ENCODE measurements at regions not wholly inside any gene's neighbourhood (a gene's known extent, or its start where the extent isn't known, plus 50 kb on each side); places are given as distances from the start of the nearest gene placed in this dataset.
"Not testable (repeated sequence)": the region's sequence is repeated elsewhere in the genome, so short reads cannot be mapped to it uniquely, and the experiment has no call there.

- Histone ChIP-seq H3K9me3 (ENCODE audit: low read length) (no peaks in the 10 kb centered on the region), H3K27me3 (ENCODE audit: insufficient read depth, low read depth, low read length) (no peaks in the 10 kb centered on the region), H3K27ac (ENCODE audit: low read length) (peak overlapping the region; percentile 22), H3K9me2 (ENCODE audit: insufficient read depth, low read length) (no peaks in the 10 kb centered on the region), H2AFZ (ENCODE audit: low read depth, low read length) (no peak overlapping the region), H3K79me2 (replicated peaks; ENCODE audit: insufficient read depth, low read length) (no peaks in the 10 kb centered on the region), H3F3A (ENCODE audit: insufficient read depth, low read length, poor library complexity, severe bottlenecking) (no peaks in the 10 kb centered on the region), H3K9ac (ENCODE audit: low read length) (no peak overlapping the region), H3K36me3 (ENCODE audit: insufficient read depth, low read length) (no peaks in the 10 kb centered on the region), H3K4me3 (ENCODE audit: low read length) (no peak overlapping the region), H3K4me2 (ENCODE audit: low read length) (no peak overlapping the region), H4K20me1 (ENCODE audit: insufficient read depth) (no peaks in the 10 kb centered on the region)
- TF ChIP-seq MXI1 (conservative IDR thresholded peaks at IDR 0.05; ENCODE audit: poor library complexity, severe bottlenecking): no peak
- no peak for TF ChIP-seq EZH2 (IDR thresholded peaks at IDR 0.05; ENCODE audit: borderline replicate concordance, insufficient read depth, low read length, poor library complexity, severe bottlenecking)
- TF ChIP-seq POLR2AphosphoS5 (IDR thresholded peaks at IDR 0.05): no peak
- no peak for TF ChIP-seq EP300 (conservative IDR thresholded peaks at IDR 0.05; ENCODE audit: poor library complexity, severe bottlenecking)
- peak; percentile 54 for TF ChIP-seq SMC3 (conservative IDR thresholded peaks at IDR 0.05; ENCODE audit: poor library complexity)
- TF ChIP-seq RAD21 (conservative IDR thresholded peaks at IDR 0.05): peak; percentile 57
- peak; percentile 49 for TF ChIP-seq CTCF (IDR thresholded peaks at IDR 0.05; ENCODE audit: poor library complexity, severe bottlenecking)
- TF ChIP-seq TAF1 (IDR thresholded peaks at IDR 0.05; ENCODE audit: low read depth): no peak
- no peak for TF ChIP-seq REST (IDR thresholded peaks at IDR 0.05; ENCODE audit: borderline replicate concordance)
These were observed 655.6 kb upstream of the PCDH10 start for GRCh38 chr4:132493476-132493875.

- not testable (repeated sequence) for H3K27ac ChIP-seq (ENCODE audit: low read length); H3K79me2 ChIP-seq (replicated peaks; ENCODE audit: insufficient read depth, low read length); H3K27me3 ChIP-seq (ENCODE audit: insufficient read depth, low read depth, low read length); H3F3A ChIP-seq (ENCODE audit: insufficient read depth, low read length, poor library complexity, severe bottlenecking); H3K9ac ChIP-seq (ENCODE audit: low read length); H3K4me3 ChIP-seq (ENCODE audit: low read length); H3K9me3 ChIP-seq (ENCODE audit: low read length); H2AFZ ChIP-seq (ENCODE audit: low read depth, low read length); H3K4me2 ChIP-seq (ENCODE audit: low read length); H4K20me1 ChIP-seq (ENCODE audit: insufficient read depth); H3K36me3 ChIP-seq (ENCODE audit: insufficient read depth, low read length); H3K9me2 ChIP-seq (ENCODE audit: insufficient read depth, low read length)
These were observed 653.8 kb upstream of the PCDH10 start for GRCh38 chr4:132495267-132495812.

GRCh38 chr4:132498215-132498614, 650.9 kb upstream of the PCDH10 start:
- Histone ChIP-seq H4K20me1 (ENCODE audit: insufficient read depth) (no peaks in the 10 kb centered on the region), H3K9ac (ENCODE audit: low read length) (no peak overlapping the region), H3F3A (ENCODE audit: insufficient read depth, low read length, poor library complexity, severe bottlenecking) (no peaks in the 10 kb centered on the region), H2AFZ (ENCODE audit: low read depth, low read length) (no peak overlapping the region), H3K27ac (ENCODE audit: low read length) (no peak overlapping the region), H3K36me3 (ENCODE audit: insufficient read depth, low read length) (no peaks in the 10 kb centered on the region), H3K27me3 (ENCODE audit: insufficient read depth, low read depth, low read length) (no peaks in the 10 kb centered on the region), H3K4me2 (ENCODE audit: low read length) (no peak overlapping the region), H3K9me3 (ENCODE audit: low read length) (no peaks in the 10 kb centered on the region), H3K9me2 (ENCODE audit: insufficient read depth, low read length) (no peaks in the 10 kb centered on the region), H3K4me3 (ENCODE audit: low read length) (no peak overlapping the region), H3K79me2 (replicated peaks; ENCODE audit: insufficient read depth, low read length) (no peaks in the 10 kb centered on the region)
- no peak for TF ChIP-seq SMC3 (conservative IDR thresholded peaks at IDR 0.05; ENCODE audit: poor library complexity)
